ENCODE measurements at regions not wholly inside any gene's neighbourhood (a gene's known extent, or its start where the extent isn't known, plus 50 kb on each side); places are given as distances from the start of the nearest gene placed in this dataset.

DNA sequence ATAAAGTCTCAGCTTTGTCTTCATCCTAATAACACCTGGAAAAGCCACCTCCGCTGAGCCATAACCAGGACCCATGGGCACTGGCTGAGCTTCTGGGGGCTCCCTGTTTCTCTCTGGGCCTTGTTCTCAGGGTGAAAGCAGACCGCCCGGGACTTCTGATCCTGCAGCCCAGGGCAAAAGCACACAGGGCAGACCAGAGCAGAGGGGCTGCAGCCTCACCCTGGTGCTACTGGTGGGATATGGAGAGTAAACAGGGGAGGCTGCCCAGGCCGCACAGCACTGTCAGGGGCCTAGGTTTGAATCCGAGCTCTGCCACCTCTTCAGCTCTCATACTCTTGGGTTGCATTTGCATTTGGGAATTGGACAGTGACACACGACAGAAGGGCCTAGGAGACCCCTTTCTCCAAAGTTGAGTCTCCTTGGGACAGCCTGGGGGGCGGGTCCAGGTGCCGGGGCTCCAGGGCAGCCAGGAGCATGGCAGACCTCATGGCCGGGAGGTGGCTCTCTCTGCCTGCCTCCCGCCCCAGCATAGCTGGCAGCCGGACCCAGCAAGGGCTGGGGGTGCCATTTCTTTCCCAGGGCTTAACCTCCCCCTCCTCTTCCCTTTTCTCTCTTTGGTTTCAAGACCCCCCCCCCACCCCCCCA lies 164.9 kb downstream of the INHBB start:
- no peak for TF ChIP-seq POLR2A (IDR thresholded peaks at IDR 0.05)
- TF ChIP-seq, protein P1, sequence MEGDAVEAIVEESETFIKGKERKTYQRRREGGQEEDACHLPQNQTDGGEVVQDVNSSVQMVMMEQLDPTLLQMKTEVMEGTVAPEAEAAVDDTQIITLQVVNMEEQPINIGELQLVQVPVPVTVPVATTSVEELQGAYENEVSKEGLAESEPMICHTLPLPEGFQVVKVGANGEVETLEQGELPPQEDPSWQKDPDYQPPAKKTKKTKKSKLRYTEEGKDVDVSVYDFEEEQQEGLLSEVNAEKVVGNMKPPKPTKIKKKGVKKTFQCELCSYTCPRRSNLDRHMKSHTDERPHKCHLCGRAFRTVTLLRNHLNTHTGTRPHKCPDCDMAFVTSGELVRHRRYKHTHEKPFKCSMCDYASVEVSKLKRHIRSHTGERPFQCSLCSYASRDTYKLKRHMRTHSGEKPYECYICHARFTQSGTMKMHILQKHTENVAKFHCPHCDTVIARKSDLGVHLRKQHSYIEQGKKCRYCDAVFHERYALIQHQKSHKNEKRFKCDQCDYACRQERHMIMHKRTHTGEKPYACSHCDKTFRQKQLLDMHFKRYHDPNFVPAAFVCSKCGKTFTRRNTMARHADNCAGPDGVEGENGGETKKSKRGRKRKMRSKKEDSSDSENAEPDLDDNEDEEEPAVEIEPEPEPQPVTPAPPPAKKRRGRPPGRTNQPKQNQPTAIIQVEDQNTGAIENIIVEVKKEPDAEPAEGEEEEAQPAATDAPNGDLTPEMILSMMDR (IDR thresholded peaks at IDR 0.05) = no peak
